ENCODE measurements at regions not wholly inside any gene's neighbourhood (a gene's known extent, or its start where the extent isn't known, plus 50 kb on each side); places are given as distances from the start of the nearest gene placed in this dataset.

DNA sequence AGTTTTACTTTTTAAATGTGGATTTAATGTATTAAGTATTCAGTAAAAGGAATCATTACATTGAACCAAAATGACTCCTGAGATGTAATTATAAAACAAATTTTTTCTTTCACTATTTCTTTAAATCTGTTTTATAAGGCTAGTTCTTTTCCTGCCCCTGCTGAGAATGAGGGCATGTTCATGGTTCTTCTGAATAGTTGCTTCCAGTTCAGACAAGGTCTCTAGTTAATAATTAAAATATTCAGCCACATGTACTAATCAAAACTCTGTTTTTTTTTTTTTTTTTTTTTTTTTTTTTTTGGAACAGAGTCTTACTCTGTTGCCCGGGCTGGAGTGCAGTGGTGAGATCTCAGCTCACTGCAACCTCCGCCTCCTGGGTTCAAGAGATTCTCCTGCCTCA is 321.2 kb downstream of the DNAJB9 start:
- TF ChIP-seq TAF1 (IDR thresholded peaks at IDR 0.05; ENCODE audit: low read depth, low read length) (no peak), POLR2A (IDR thresholded peaks at IDR 0.05; ENCODE audit: low read depth, low read length) (no peak), POLR2AphosphoS5 (IDR thresholded peaks at IDR 0.05; ENCODE audit: low read depth, low read length) (no peak)

Measured in GM12891 (cell line).